WTC11 (cell line): ENCODE measurements at regions not wholly inside any gene's neighbourhood (a gene's known extent, or its start where the extent isn't known, plus 50 kb on each side); places are given as distances from the start of the nearest gene placed in this dataset.

Source experiments
- ATAC-seq: fragments of 200-7000 bp; cut with Tn5 transposase; 2 replicates; pipeline ENCODE4 v1.10.0; 2021; ENCODE audit warnings: mild to moderate bottlenecking, moderate library complexity
- CTCF ChIA-PET: fragments of 300-600 bp; sonication (Branson Sonifier 250); formaldehyde crosslinking; loops from one replicate; lab custom pipeline; 2021; ENCODE audit warnings: antibody characterized with exemption; lab: Charles Lee
- POLR2A ChIA-PET: fragments of 350-600 bp; sonication (Branson Sonifier 250); formaldehyde crosslinking; loops from one replicate; lab custom pipeline; 2021; ENCODE audit warnings: antibody characterized with exemption; lab: Charles Lee
- DNase-seq: peaks from one replicate; pipeline ENCODE4 v3.0.0; 2021; ENCODE audit warnings: low spot score
- H3K27ac Mint-ChIP-seq: 2 replicates; pipeline ENCODE4 v1.8.0; 2021; ENCODE audit warnings: mixed read lengths
- H3K27me3 Mint-ChIP-seq: 2 replicates; pipeline ENCODE4 v1.8.0; 2021; ENCODE audit warnings: low read depth, mild to moderate bottlenecking, moderate library complexity, mixed read lengths
- H3K36me3 Mint-ChIP-seq: 2 replicates; pipeline ENCODE4 v1.8.0; 2021; ENCODE audit warnings: mixed read lengths
- H3K4me1 Mint-ChIP-seq: 2 replicates; pipeline ENCODE4 v1.8.0; 2022; ENCODE audit warnings: mixed read lengths
- H3K4me3 Mint-ChIP-seq: 2 replicates; pipeline ENCODE4 v1.8.0; 2021; ENCODE audit warnings: mild to moderate bottlenecking, moderate library complexity, mixed read lengths
- H3K9me3 Mint-ChIP-seq: 2 replicates; pipeline ENCODE4 v1.8.0; 2021; ENCODE audit warnings: mixed read lengths
- AFF4 ChIP-seq: sonication (generic); formaldehyde crosslinking; IDR thresholded peaks from 2 replicates; pipeline ENCODE4 v1.8.1; 2023; ENCODE audit warnings: mild to moderate bottlenecking, missing genetic modification reagents, borderline replicate concordance
- E2F1 ChIP-seq: sonication (generic); formaldehyde crosslinking; IDR thresholded peaks from 2 replicates; pipeline ENCODE4 v1.8.0; 2022; ENCODE audit warnings: mild to moderate bottlenecking, missing genetic modification reagents
- ETV6 ChIP-seq: sonication (generic); formaldehyde crosslinking; IDR thresholded peaks from 2 replicates; pipeline ENCODE4 v1.8.1; 2022; ENCODE audit warnings: mild to moderate bottlenecking, missing genetic modification reagents
- FOXJ3 ChIP-seq: sonication (generic); formaldehyde crosslinking; IDR thresholded peaks from 2 replicates; pipeline ENCODE4 v1.9.0; 2021; ENCODE audit warnings: missing genetic modification reagents, mild to moderate bottlenecking, borderline replicate concordance
- JUN ChIP-seq: sonication (generic); formaldehyde crosslinking; IDR thresholded peaks from 2 replicates; pipeline ENCODE4 v1.8.0; 2023; ENCODE audit warnings: mild to moderate bottlenecking, missing genetic modification reagents
- NFATC4 ChIP-seq: fragments of 250-450 bp; sonication (Bioruptor Pico); IDR thresholded peaks from 2 replicates; pipeline ENCODE4 v1.9.0; 2021; ENCODE audit warnings: mild to moderate bottlenecking
- NR2C2 ChIP-seq: sonication (generic); formaldehyde crosslinking; IDR thresholded peaks from 2 replicates; pipeline ENCODE4 v1.8.0; 2022; ENCODE audit warnings: mild to moderate bottlenecking, missing genetic modification reagents
- RORB ChIP-seq: fragments of 250-450 bp; sonication (Bioruptor Pico); IDR thresholded peaks from 2 replicates; pipeline ENCODE4 v1.9.0; 2021; ENCODE audit warnings: mild to moderate bottlenecking
- SOX15 ChIP-seq: fragments of 250-450 bp; sonication (Bioruptor Pico); IDR thresholded peaks from 2 replicates; pipeline ENCODE4 v1.9.0; 2021; ENCODE audit warnings: mild to moderate bottlenecking
- TEAD1 ChIP-seq: sonication (generic); formaldehyde crosslinking; IDR thresholded peaks from 2 replicates; pipeline ENCODE4 v1.8.0; 2022; ENCODE audit warnings: mild to moderate bottlenecking, missing genetic modification reagents
- TEAD4 ChIP-seq: sonication (generic); formaldehyde crosslinking; IDR thresholded peaks from 2 replicates; pipeline ENCODE4 v1.8.0; 2022; ENCODE audit warnings: mild to moderate bottlenecking, missing genetic modification reagents
- ZNF232 ChIP-seq: sonication (generic); formaldehyde crosslinking; IDR thresholded peaks from 2 replicates; pipeline ENCODE4 v1.8.0; 2022; ENCODE audit warnings: mild to moderate bottlenecking, missing genetic modification reagents
- ZNF317 ChIP-seq: sonication (generic); formaldehyde crosslinking; IDR thresholded peaks from 2 replicates; pipeline ENCODE4 v1.8.1; 2023; ENCODE audit warnings: low read depth, mild to moderate bottlenecking, moderate library complexity, missing genetic modification reagents, borderline replicate concordance
- ZNF671 ChIP-seq: fragments of 250-450 bp; sonication (Bioruptor Pico); IDR thresholded peaks from 2 replicates; pipeline ENCODE4 v1.8.0; 2021; ENCODE audit warnings: mild to moderate bottlenecking
- ZSCAN18 ChIP-seq: fragments of 250-450 bp; sonication (Bioruptor Pico); IDR thresholded peaks from 2 replicates; pipeline ENCODE4 v2.1.2; 2022; ENCODE audit warnings: mild to moderate bottlenecking, moderate library complexity
- TF ChIP-seq, protein P1 (sequence below): sonication (generic); formaldehyde crosslinking; IDR thresholded peaks from 2 replicates; pipeline ENCODE4 v1.8.0; 2023; ENCODE audit warnings: mild to moderate bottlenecking, missing genetic modification reagents
- TF ChIP-seq, protein P2 (sequence below): sonication (generic); formaldehyde crosslinking; IDR thresholded peaks from 2 replicates; pipeline ENCODE4 v1.8.0; 2023; ENCODE audit warnings: missing genetic modification reagents
- TF ChIP-seq, protein P3 (sequence below): sonication (generic); formaldehyde crosslinking; IDR thresholded peaks from 2 replicates; pipeline ENCODE4 v1.8.1; 2022; ENCODE audit warnings: low read depth, mild to moderate bottlenecking, moderate library complexity, missing genetic modification reagents, borderline replicate concordance
- TF ChIP-seq, protein P4 (sequence below): sonication (generic); formaldehyde crosslinking; IDR thresholded peaks from 2 replicates; pipeline ENCODE4 v1.8.1; 2022; ENCODE audit warnings: mild to moderate bottlenecking, moderate library complexity, missing genetic modification reagents

DNA sequence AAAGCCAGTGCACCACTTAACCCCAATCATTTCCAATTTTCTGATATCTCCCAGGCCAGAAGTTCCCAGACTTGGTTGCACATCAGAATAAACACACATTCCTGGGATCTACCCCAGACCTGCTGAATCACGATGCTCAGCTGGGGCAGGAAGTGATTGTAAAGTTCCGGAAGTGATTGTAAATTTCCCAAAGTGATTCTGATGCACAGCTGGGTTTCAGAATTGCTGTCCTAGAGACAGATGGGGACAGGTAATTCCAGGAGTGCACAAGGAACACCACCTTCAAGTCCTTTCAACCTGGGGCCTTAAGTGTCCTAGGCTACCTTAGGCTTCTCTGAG, 104.2 kb upstream of the EEPD1 start:
- TF ChIP-seq FOXJ3 (CRISPR knock-in tag) (no peak), SOX15 (CRISPR knock-in tag) (no peak), ZNF671 (CRISPR knock-in tag) (no peak), ZSCAN18 (CRISPR knock-in tag) (no peak), NR2C2 (no peak), JUN (no peak), RORB (CRISPR knock-in tag) (no peak), E2F1 (CRISPR knock-in tag) (no peak), ZNF317 (CRISPR knock-in tag) (no peak)
- TF ChIP-seq, protein P1, sequence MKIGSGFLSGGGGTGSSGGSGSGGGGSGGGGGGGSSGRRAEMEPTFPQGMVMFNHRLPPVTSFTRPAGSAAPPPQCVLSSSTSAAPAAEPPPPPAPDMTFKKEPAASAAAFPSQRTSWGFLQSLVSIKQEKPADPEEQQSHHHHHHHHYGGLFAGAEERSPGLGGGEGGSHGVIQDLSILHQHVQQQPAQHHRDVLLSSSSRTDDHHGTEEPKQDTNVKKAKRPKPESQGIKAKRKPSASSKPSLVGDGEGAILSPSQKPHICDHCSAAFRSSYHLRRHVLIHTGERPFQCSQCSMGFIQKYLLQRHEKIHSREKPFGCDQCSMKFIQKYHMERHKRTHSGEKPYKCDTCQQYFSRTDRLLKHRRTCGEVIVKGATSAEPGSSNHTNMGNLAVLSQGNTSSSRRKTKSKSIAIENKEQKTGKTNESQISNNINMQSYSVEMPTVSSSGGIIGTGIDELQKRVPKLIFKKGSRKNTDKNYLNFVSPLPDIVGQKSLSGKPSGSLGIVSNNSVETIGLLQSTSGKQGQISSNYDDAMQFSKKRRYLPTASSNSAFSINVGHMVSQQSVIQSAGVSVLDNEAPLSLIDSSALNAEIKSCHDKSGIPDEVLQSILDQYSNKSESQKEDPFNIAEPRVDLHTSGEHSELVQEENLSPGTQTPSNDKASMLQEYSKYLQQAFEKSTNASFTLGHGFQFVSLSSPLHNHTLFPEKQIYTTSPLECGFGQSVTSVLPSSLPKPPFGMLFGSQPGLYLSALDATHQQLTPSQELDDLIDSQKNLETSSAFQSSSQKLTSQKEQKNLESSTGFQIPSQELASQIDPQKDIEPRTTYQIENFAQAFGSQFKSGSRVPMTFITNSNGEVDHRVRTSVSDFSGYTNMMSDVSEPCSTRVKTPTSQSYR: no peak
- ChIA-PET POLR2A (interaction anchor here (0.9 kb wide), 1 partner anchor 41 kb away, joined by 6 read pairs; no protein-coding TSS in a partner anchor), CTCF (interaction anchor here (0.8 to 3.1 kb wide), 5 partner anchors 11 to 270 kb away, joined by 3 to 8 read pairs (median 3); no protein-coding TSS in a partner anchor)
- peaks cover 53% of the 10 kb centered on the region for H3K4me1 Mint-ChIP-seq
- no peaks in the 10 kb centered on the region for H3K27me3 Mint-ChIP-seq
- H3K27ac Mint-ChIP-seq: no peak overlapping the region
- 0 out of 2 replicates have a peak, but pooled peaks cover 4% of the 10 kb centered on the region for H3K9me3 Mint-ChIP-seq
- ATAC-seq (no peak), DNase-seq (no peak)
- no peak overlapping the region for H3K4me3 Mint-ChIP-seq
- no peaks in the 10 kb centered on the region for H3K36me3 Mint-ChIP-seq

DNA sequence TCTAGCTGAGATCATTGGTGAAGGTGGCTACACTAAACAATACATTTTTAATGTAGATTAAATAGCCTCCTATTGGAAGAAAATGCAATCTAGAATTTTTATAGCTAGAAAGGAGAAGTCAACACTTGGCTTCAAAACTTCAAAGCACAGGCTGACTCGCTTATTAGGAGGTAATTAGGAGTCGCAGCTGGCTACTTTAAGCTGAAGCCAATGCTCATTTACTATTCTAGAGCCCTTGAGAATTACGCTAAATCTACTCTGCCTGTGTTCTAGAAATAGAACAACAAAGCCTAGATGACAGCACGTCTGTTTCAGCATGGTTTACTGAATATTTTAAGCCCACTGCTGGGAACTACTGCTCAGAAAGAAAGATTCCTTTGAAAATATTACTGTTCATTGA, 101.6 kb upstream of the EEPD1 start:
- 0 out of 2 replicates have a peak, but pooled peaks cover 4% of the 10 kb centered on the region for H3K9me3 Mint-ChIP-seq
- DNase-seq: no peak
- H3K4me3 Mint-ChIP-seq: no peak overlapping the region
- H3K27ac Mint-ChIP-seq: no peak overlapping the region
- no peak for ATAC-seq
- TF ChIP-seq, protein P2, sequence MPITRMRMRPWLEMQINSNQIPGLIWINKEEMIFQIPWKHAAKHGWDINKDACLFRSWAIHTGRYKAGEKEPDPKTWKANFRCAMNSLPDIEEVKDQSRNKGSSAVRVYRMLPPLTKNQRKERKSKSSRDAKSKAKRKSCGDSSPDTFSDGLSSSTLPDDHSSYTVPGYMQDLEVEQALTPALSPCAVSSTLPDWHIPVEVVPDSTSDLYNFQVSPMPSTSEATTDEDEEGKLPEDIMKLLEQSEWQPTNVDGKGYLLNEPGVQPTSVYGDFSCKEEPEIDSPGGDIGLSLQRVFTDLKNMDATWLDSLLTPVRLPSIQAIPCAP: no peak
- ChIA-PET POLR2A (no interaction called here), CTCF (no interaction called here)
- no peaks in the 10 kb centered on the region for H3K27me3 Mint-ChIP-seq
- H3K4me1 Mint-ChIP-seq: peaks cover 29% of the 10 kb centered on the region
- no peaks in the 10 kb centered on the region for H3K36me3 Mint-ChIP-seq

GRCh38 chr7:36053589-36053988, 99.5 kb upstream of the EEPD1 start:
- H3K36me3 Mint-ChIP-seq: no peaks in the 10 kb centered on the region
- ATAC-seq (no peak), DNase-seq (no peak)
- H3K4me3 Mint-ChIP-seq: no peak overlapping the region
- H3K27ac Mint-ChIP-seq: no peak overlapping the region
- H3K9me3 Mint-ChIP-seq: 0 out of 2 replicates have a peak, but pooled peaks cover 4% of the 10 kb centered on the region
- peaks cover 22% of the 10 kb centered on the region for H3K4me1 Mint-ChIP-seq
- ChIA-PET CTCF (interaction anchor here (1.0 kb wide), 1 partner anchor 9 kb away, joined by 3 read pairs; no protein-coding TSS in a partner anchor), POLR2A (no interaction called here)
- no peaks in the 10 kb centered on the region for H3K27me3 Mint-ChIP-seq
- TF ChIP-seq AFF4 (CRISPR knock-in tag) (no peak), ETV6 (CRISPR knock-in tag) (no peak), NFATC4 (no peak), TEAD1 (no peak), ZNF232 (CRISPR knock-in tag) (no peak), TEAD4 (no peak)
- TF ChIP-seq, protein P3, sequence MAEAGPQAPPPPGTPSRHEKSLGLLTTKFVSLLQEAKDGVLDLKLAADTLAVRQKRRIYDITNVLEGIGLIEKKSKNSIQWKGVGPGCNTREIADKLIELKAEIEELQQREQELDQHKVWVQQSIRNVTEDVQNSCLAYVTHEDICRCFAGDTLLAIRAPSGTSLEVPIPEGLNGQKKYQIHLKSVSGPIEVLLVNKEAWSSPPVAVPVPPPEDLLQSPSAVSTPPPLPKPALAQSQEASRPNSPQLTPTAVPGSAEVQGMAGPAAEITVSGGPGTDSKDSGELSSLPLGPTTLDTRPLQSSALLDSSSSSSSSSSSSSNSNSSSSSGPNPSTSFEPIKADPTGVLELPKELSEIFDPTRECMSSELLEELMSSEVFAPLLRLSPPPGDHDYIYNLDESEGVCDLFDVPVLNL (CRISPR knock-in tag): no peak
- TF ChIP-seq, protein P4, sequence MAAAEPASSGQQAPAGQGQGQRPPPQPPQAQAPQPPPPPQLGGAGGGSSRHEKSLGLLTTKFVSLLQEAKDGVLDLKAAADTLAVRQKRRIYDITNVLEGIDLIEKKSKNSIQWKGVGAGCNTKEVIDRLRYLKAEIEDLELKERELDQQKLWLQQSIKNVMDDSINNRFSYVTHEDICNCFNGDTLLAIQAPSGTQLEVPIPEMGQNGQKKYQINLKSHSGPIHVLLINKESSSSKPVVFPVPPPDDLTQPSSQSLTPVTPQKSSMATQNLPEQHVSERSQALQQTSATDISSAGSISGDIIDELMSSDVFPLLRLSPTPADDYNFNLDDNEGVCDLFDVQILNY (CRISPR knock-in tag): no peak
